Natural killer cell (primary cell): ENCODE measurements at regions not wholly inside any gene's neighbourhood (a gene's known extent, or its start where the extent isn't known, plus 50 kb on each side); places are given as distances from the start of the nearest gene placed in this dataset.

Experiments
- ATAC-seq, 3 donors: fragments of 150-1000 bp in 2 of 3; fragments of 200-7000 bp in 1 of 3; cut with Tn5 transposase; 1 replicate in 1 of 3; 2 replicates in 2 of 3; pipeline ENCODE4 v1.10.0; 2021; ENCODE audit warnings: mild to moderate bottlenecking in 2 of 3, moderate library complexity in 2 of 3
- DNase-seq, 2 donors: peaks; one replicate each; pipeline versions ENCODE4 v3.0.0 to v3.0.0-alpha.2; 2013 to 2021; ENCODE audit warnings: mixed read lengths in 1 of 2
- H3K27ac ChIP-seq: one replicate; pipeline ENCODE4 v1.5.1; 2013; ENCODE audit warnings: mild to moderate bottlenecking, low read length
- H3K27me3 ChIP-seq: one replicate; pipeline ENCODE4 v1.6.1; 2013; ENCODE audit warnings: low read length; ENCODE audit not compliant: control insufficient read depth, insufficient read depth
- H3K36me3 ChIP-seq: one replicate; pipeline ENCODE4 v1.6.1; 2013; ENCODE audit warnings: low read length; ENCODE audit not compliant: control insufficient read depth, insufficient read depth
- H3K4me1 ChIP-seq: one replicate; pipeline ENCODE4 v1.6.1; 2013; ENCODE audit warnings: low read length; ENCODE audit not compliant: control insufficient read depth, insufficient read depth
- H3K4me3 ChIP-seq: one replicate; pipeline ENCODE4 v1.5.1; 2013; ENCODE audit warnings: low read length
- H3K9me3 ChIP-seq: one replicate; pipeline ENCODE4 v1.6.1; 2013; ENCODE audit warnings: low read length; ENCODE audit not compliant: control insufficient read depth, insufficient read depth
- H3K27ac Mint-ChIP-seq, 2 donors: one replicate each; pipeline ENCODE4 v1.8.0; 2022; ENCODE audit warnings: mild to moderate bottlenecking in 2 of 2, mixed read lengths in 2 of 2, moderate library complexity in 1 of 2
- H3K27me3 Mint-ChIP-seq, 2 donors: one replicate each; pipeline ENCODE4 v1.8.0; 2022; ENCODE audit warnings: low read depth in 2 of 2, mixed read lengths in 2 of 2
- H3K36me3 Mint-ChIP-seq: one replicate; pipeline ENCODE4 v1.8.0; 2022; ENCODE audit warnings: mixed read lengths
- H3K4me1 Mint-ChIP-seq, 2 donors: one replicate each; pipeline ENCODE4 v1.8.0; 2022; ENCODE audit warnings: mixed read lengths in 2 of 2
- H3K4me3 Mint-ChIP-seq: one replicate; pipeline ENCODE4 v1.8.0; 2022; ENCODE audit warnings: mild to moderate bottlenecking, moderate library complexity, mixed read lengths
- H3K9me3 Mint-ChIP-seq, 2 donors: one replicate each; pipeline ENCODE4 v1.8.0; 2022; ENCODE audit warnings: mixed read lengths in 2 of 2
- CTCF ChIP-seq: fragments of 200-600 bp; IDR thresholded peaks from one replicate; pipeline ENCODE4 v1.8.0; 2022; ENCODE audit warnings: antibody characterized with exemption
- WGBS: methylation state at CpG from one replicate; pipeline ENCODE4 v1.1.7; 2013; ENCODE audit warnings: missing lambda C conversion rate; ENCODE audit not compliant: insufficient coverage; 5-methylcytosine and 5-hydroxymethylcytosine counted together
- intact Hi-C: fragments of 100-400 bp; cut with micrococcal nuclease; formaldehyde crosslinking; loops from one replicate; pipeline ENCODE4 v1.14.2; 2022

DNA sequence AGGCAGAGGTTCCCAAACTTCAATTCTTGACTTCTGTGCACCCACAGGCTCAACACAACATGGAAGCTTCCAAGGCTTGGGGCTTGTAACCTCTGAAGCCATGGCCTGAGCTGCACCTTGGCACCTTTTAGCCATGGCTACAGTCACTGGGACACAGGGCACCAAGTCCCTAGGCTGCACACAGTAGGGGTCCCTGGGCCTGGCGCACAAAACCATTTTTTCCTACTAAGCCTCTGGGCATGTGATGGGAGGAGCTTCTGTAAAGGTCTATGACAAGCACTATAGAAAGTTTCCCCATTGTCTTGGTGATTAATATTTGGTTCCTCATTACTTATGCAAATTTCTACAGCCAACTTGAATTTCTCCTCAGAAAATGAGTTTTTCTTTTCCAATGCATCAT is 420.9 kb upstream of the GRM3 start:
- Mint-ChIP-seq H3K9me3 (peaks cover 24 to 27% of the 10 kb centered on the region in 2 donors), H3K36me3 (peaks cover 10% of the 10 kb centered on the region), H3K4me3 (no peak overlapping the region), H3K27ac (no peak overlapping the region), H3K27me3 (no peaks in the 10 kb centered on the region), H3K4me1 (no peaks in the 10 kb centered on the region)
- intact Hi-C loops, result no loop called here
- Histone ChIP-seq H3K36me3 (no peaks in the 10 kb centered on the region), H3K4me3 (no peak overlapping the region), H3K27ac (no peak overlapping the region), H3K9me3 (peaks cover 14% of the 10 kb centered on the region), H3K27me3 (no peaks in the 10 kb centered on the region), H3K4me1 (no peaks in the 10 kb centered on the region)
- ATAC-seq (no peak), DNase-seq (no peak)
- no peak for TF ChIP-seq CTCF
- no CpG with 5 or more reads among the region's 1 CpG for WGBS

DNA sequence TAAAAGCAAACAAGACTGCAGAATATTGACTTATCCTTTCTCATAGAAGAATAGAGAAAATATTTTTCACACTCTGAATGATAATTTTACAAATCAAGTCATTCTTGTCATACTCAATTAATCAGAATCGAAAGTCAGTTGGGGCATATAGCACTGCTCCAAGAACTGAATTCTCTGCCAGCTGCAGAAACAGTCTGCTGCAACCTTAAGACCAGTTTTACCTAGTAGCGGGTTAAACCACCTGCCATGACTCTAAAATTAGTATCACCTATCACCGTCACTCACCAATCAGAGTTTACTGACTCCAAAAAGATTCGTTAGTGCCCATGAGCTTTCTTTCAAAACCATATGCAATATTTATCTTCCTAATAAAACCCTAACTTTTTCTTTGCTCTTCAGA is 429.0 kb upstream of the GRM3 start:
- Histone ChIP-seq H3K4me3 (no peak overlapping the region), H3K4me1 (no peaks in the 10 kb centered on the region), H3K36me3 (no peaks in the 10 kb centered on the region), H3K27ac (no peak overlapping the region), H3K9me3 (no peaks in the 10 kb centered on the region), H3K27me3 (no peaks in the 10 kb centered on the region)
- intact Hi-C loops, result no loop called here
- Mint-ChIP-seq H3K4me1 (no peaks in the 10 kb centered on the region), H3K4me3 (no peak overlapping the region), H3K27ac (no peak overlapping the region), H3K36me3 (no peaks in the 10 kb centered on the region), H3K9me3 (peaks cover 5 to 8% of the 10 kb centered on the region in 2 donors), H3K27me3 (no peaks in the 10 kb centered on the region)
- ATAC-seq (no peak), DNase-seq (no peak)
- TF ChIP-seq CTCF, result no peak
- WGBS, result 77% methylated on average over 4 of the region's 4 CpGs

- DNase-seq, result no peak
- H3K27me3 Mint-ChIP-seq, result no peaks in the 10 kb centered on the region
- intact Hi-C loops, result no loop called here
- H3K4me1 ChIP-seq, result no peaks in the 10 kb centered on the region
- H3K27me3 ChIP-seq, result no peaks in the 10 kb centered on the region
- H3K36me3 ChIP-seq, result no peaks in the 10 kb centered on the region
- H3K9me3 Mint-ChIP-seq, result peaks cover 2 to 3% of the 10 kb centered on the region in 2 donors
- 97% methylated on average over 2 of the region's 2 CpGs for WGBS
- H3K27ac Mint-ChIP-seq, result no peak overlapping the region
- H3K27ac ChIP-seq, result no peak overlapping the region
- H3K9me3 ChIP-seq, result peaks cover 9% of the 10 kb centered on the region
- no peaks in the 10 kb centered on the region for H3K36me3 Mint-ChIP-seq
- no peak for TF ChIP-seq CTCF
- no peak overlapping the region for H3K4me3 ChIP-seq
- no peaks in the 10 kb centered on the region for H3K4me1 Mint-ChIP-seq
- H3K4me3 Mint-ChIP-seq, result no peak overlapping the region
- ATAC-seq, result no peak
Observed at GRCh38 chr7:86212976-86213375, 430.7 kb upstream of the GRM3 start.

DNA sequence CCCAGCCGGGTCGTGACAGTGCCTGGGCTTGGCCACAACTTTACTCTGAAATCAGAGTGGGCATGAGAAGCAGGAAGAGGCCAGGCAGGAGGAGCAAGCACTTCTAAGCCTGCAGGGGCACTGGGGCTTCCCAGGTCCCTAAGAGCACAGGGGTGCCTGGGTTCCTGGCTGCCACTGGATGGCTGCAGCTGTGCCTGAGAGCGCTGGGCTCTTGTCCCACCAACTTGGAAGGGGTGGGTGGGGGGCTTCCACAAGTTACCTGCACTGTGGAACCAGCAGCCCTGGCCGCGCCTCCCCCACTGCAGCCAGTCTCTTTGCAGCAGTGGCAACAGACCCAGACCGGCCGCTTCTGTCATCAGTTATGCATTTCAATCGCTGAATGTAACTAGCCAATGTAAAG is 434.7 kb upstream of the GRM3 start:
- Histone ChIP-seq H3K36me3 (no peaks in the 10 kb centered on the region), H3K4me3 (no peak overlapping the region), H3K4me1 (no peaks in the 10 kb centered on the region), H3K27me3 (no peaks in the 10 kb centered on the region), H3K9me3 (peaks cover 15% of the 10 kb centered on the region), H3K27ac (no peak overlapping the region)
- H3K9me3 Mint-ChIP-seq, result peaks cover 4 to 6% of the 10 kb centered on the region in 2 donors
- no peaks in the 10 kb centered on the region for H3K27me3 Mint-ChIP-seq
- H3K27ac Mint-ChIP-seq, result no peak overlapping the region
- ATAC-seq, result no peak
- no peak for DNase-seq
- no peaks in the 10 kb centered on the region for H3K4me1 Mint-ChIP-seq
- no peaks in the 10 kb centered on the region for H3K36me3 Mint-ChIP-seq
- WGBS, result 92% methylated on average over 5 of the region's 8 CpGs
- no peak for TF ChIP-seq CTCF
- no peak overlapping the region for H3K4me3 Mint-ChIP-seq
- intact Hi-C loops, result no loop called here
